C4-2B (cell line): ENCODE measurements at regions not wholly inside any gene's neighbourhood (a gene's known extent, or its start where the extent isn't known, plus 50 kb on each side); places are given as distances from the start of the nearest gene placed in this dataset.

ENCODE experiments used
- CTCF ChIP-seq: fragments of 450-650 bp; conservative IDR thresholded peaks from 2 replicates; pipeline ENCODE4 v1.5.1; 2017; ENCODE audit warnings: mild to moderate bottlenecking
- ZFX ChIP-seq: fragments of 450-650 bp; IDR thresholded peaks from 2 replicates; pipeline ENCODE4 v1.6.1; 2017

- TF ChIP-seq CTCF (no peak), ZFX (no peak)
Measured at GRCh38 chr6:67956352-67956751, 678.7 kb upstream of the ADGRB3 start.
